Ovary (tissue), 3 donors: ENCODE measurements at regions not wholly inside any gene's neighbourhood (a gene's known extent, or its start where the extent isn't known, plus 50 kb on each side); places are given as distances from the start of the nearest gene placed in this dataset.

ENCODE experiments used
- EP300 ChIP-seq: sonication (generic); formaldehyde crosslinking; IDR thresholded peaks from one replicate; pipeline ENCODE4 v1.6.1; 2017; ENCODE audit warnings: antibody characterized with exemption
- POLR2A ChIP-seq: fragments of 450-650 bp; IDR thresholded peaks from one replicate; pipeline ENCODE4 v1.6.1; 2017; ENCODE audit warnings: antibody characterized with exemption, mild to moderate bottlenecking, moderate library complexity
- TF ChIP-seq, protein P1 (sequence below), 3 donors: fragments of 450-650 bp in 2 of 3; fragments of 200-600 bp in 1 of 3; IDR thresholded peaks; one replicate each; pipeline versions ENCODE4 v1.5.1 to v1.8.0; 2016 to 2022; ENCODE audit warnings: antibody characterized with exemption in 3 of 3, mild to moderate bottlenecking in 1 of 3
- donor health status: DM: no; HTN: no; CAD: no.

DNA sequence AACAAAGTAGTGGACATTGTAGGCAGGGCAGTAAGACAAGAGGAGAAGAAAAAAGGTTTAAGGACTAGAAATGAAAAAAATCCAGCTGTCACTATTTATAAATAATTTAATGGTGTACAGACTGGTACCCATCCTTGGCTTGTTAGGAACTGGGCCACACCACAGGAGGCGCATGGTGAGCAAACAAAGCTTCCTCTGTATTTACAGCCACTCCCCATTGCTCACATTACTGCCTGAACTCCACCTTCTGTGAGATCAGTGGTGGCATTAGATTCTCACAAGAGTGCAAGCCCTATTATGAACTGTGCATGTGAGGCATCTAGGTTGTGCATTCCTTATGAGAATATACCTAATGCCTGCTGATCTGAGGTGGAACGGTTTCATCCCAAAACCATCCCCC is 62.6 kb upstream of the DMAC1 start:
- TF ChIP-seq POLR2A (no peak), EP300 (no peak)
- TF ChIP-seq, protein P1, sequence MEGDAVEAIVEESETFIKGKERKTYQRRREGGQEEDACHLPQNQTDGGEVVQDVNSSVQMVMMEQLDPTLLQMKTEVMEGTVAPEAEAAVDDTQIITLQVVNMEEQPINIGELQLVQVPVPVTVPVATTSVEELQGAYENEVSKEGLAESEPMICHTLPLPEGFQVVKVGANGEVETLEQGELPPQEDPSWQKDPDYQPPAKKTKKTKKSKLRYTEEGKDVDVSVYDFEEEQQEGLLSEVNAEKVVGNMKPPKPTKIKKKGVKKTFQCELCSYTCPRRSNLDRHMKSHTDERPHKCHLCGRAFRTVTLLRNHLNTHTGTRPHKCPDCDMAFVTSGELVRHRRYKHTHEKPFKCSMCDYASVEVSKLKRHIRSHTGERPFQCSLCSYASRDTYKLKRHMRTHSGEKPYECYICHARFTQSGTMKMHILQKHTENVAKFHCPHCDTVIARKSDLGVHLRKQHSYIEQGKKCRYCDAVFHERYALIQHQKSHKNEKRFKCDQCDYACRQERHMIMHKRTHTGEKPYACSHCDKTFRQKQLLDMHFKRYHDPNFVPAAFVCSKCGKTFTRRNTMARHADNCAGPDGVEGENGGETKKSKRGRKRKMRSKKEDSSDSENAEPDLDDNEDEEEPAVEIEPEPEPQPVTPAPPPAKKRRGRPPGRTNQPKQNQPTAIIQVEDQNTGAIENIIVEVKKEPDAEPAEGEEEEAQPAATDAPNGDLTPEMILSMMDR (IDR thresholded peaks at IDR 0.05) = no peak
